HEK293 (cell line): ENCODE measurements at regions not wholly inside any gene's neighbourhood (a gene's known extent, or its start where the extent isn't known, plus 50 kb on each side); places are given as distances from the start of the nearest gene placed in this dataset.

Source experiments
- CTCF ChIP-seq: fragments of 450-650 bp; formaldehyde crosslinking; IDR thresholded peaks from 2 replicates; pipeline ENCODE4 v1.5.1; 2016; ENCODE audit warnings: missing biosample characterization, missing genetic modification characterization
- REST ChIP-seq: fragments of 450-650 bp; formaldehyde crosslinking; IDR thresholded peaks from 2 replicates; pipeline ENCODE4 v1.5.1; 2016; ENCODE audit warnings: missing biosample characterization, missing genetic modification characterization
- SP2 ChIP-seq: fragments of 450-650 bp; formaldehyde crosslinking; IDR thresholded peaks from 2 replicates; pipeline ENCODE4 v1.5.1; 2016; ENCODE audit warnings: missing biosample characterization, missing genetic modification characterization
- WT1 ChIP-seq: fragments of 450-650 bp; formaldehyde crosslinking; IDR thresholded peaks from 2 replicates; pipeline ENCODE4 v1.5.1; 2016; ENCODE audit warnings: missing biosample characterization, missing genetic modification characterization
- YY1 ChIP-seq: fragments of 450-650 bp; formaldehyde crosslinking; IDR thresholded peaks from 2 replicates; pipeline ENCODE4 v1.5.1; 2018; ENCODE audit warnings: missing biosample characterization, missing genetic modification characterization
- ZBTB10 ChIP-seq: fragments of 450-650 bp; formaldehyde crosslinking; IDR thresholded peaks from 2 replicates; pipeline ENCODE4 v1.5.1; 2016; ENCODE audit warnings: missing biosample characterization, missing genetic modification characterization
- ZFP37 ChIP-seq: fragments of 450-650 bp; formaldehyde crosslinking; IDR thresholded peaks from 2 replicates; pipeline ENCODE4 v1.5.1; 2016; ENCODE audit warnings: missing biosample characterization, missing genetic modification characterization
- ZNF214 ChIP-seq: fragments of 450-650 bp; formaldehyde crosslinking; IDR thresholded peaks from 2 replicates; pipeline ENCODE4 v1.5.1; 2017; ENCODE audit warnings: missing biosample characterization, mild to moderate bottlenecking, missing genetic modification characterization, borderline replicate concordance
- ZNF239 ChIP-seq: fragments of 450-650 bp; formaldehyde crosslinking; IDR thresholded peaks from 2 replicates; pipeline ENCODE4 v1.5.1; 2016; ENCODE audit warnings: missing biosample characterization, missing genetic modification characterization
- ZNF394 ChIP-seq: fragments of 450-650 bp; formaldehyde crosslinking; IDR thresholded peaks from 2 replicates; pipeline ENCODE4 v1.5.1; 2016; ENCODE audit warnings: missing biosample characterization, missing genetic modification characterization, mild to moderate bottlenecking, moderate library complexity, borderline replicate concordance
- ZNF704 ChIP-seq: fragments of 450-650 bp; formaldehyde crosslinking; IDR thresholded peaks from 2 replicates; pipeline ENCODE4 v1.5.1; 2016; ENCODE audit warnings: missing biosample characterization, missing genetic modification characterization
- ZNF747 ChIP-seq: fragments of 450-650 bp; formaldehyde crosslinking; IDR thresholded peaks from 2 replicates; pipeline ENCODE4 v1.5.1; 2016; ENCODE audit warnings: missing biosample characterization, missing genetic modification characterization

GRCh38 chr15:61309031-61309511 is 80.0 kb upstream of the RORA start:
- TF ChIP-seq SP2 (tag by site-specific recombination) (no peak), WT1 (tag by site-specific recombination) (no peak), ZNF704 (no peak), CTCF (tag by site-specific recombination) (no peak), ZBTB10 (tag by site-specific recombination) (no peak), REST (tag by site-specific recombination) (no peak), ZNF214 (tag by site-specific recombination) (no peak), YY1 (tag by site-specific recombination) (no peak), ZNF747 (tag by site-specific recombination) (no peak), ZFP37 (tag by site-specific recombination) (no peak), ZNF394 (no peak), ZNF239 (tag by site-specific recombination) (no peak)
